ENCODE measurements at regions not wholly inside any gene's neighbourhood (a gene's known extent, or its start where the extent isn't known, plus 50 kb on each side); places are given as distances from the start of the nearest gene placed in this dataset.

DNA sequence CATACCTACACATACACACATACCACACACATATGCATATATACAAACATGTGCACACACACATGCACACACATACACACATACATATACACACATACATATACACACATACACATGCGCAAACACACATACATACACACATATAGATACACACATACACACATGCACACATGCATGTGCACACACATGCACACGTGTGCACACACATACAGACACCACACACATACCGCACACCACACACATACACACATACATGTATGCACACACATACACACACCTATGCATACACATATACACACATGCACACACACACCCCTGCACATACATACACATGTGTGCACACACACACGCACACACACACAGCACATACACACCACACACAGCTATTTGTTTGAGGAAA, 236.5 kb downstream of the WDR11 start:
- POLR2A ChIA-PET, result interaction anchor here (1.1 kb wide), 1 partner anchor 44 kb away, joined by 3 read pairs; no protein-coding TSS in a partner anchor
- DNase-seq (ENCODE audit: extremely low spot score), result no peak
- CTCF ChIA-PET, result no interaction called here
- TF ChIP-seq L3MBTL2 (conservative IDR thresholded peaks at IDR 0.05), result no peak
- no peak for TF ChIP-seq SP1 (IDR thresholded peaks at IDR 0.05)
- no peak for TF ChIP-seq SUZ12 (IDR thresholded peaks at IDR 0.05)
- no peak for TF ChIP-seq BHLHE40 (IDR thresholded peaks at IDR 0.05; ENCODE audit: borderline replicate concordance)
- TF ChIP-seq LEF1 (IDR thresholded peaks at IDR 0.05; ENCODE audit: borderline replicate concordance), result no peak
- TF ChIP-seq FOXK2 (IDR thresholded peaks at IDR 0.05), result no peak
- TF ChIP-seq NFRKB (IDR thresholded peaks at IDR 0.05), result no peak
- no peak for TF ChIP-seq ARNT (IDR thresholded peaks at IDR 0.05)

DNA sequence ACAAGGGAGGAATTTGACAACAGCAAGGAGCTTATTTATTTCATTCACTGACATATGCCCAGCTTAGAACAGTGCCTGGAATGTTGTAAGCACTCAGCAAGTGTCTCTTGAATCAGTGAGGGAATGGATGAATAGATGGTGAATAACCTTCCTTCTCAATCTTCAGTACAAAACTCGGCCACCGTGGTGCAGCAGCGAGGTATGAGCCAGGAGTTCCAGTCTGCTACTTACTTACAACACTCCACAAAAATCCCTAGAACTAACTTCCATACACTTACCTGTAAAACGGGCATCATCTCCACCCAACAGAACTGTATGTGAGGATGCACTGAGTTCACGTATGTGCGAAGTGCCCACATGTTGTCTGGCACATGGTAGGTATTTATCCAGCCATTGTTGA, 237.4 kb downstream of the WDR11 start:
- POLR2A ChIA-PET, result interaction anchor here (1.1 kb wide), 1 partner anchor 45 kb away, joined by 3 read pairs; no protein-coding TSS in a partner anchor
- TF ChIP-seq LEF1 (IDR thresholded peaks at IDR 0.05; ENCODE audit: borderline replicate concordance) (no peak), ZNF384 (IDR thresholded peaks at IDR 0.05) (no peak), FOXA1 (IDR thresholded peaks at IDR 0.05) (no peak), CTBP1 (IDR thresholded peaks at IDR 0.05; ENCODE audit: borderline replicate concordance) (no peak), PKNOX1 (IDR thresholded peaks at IDR 0.05) (no peak), SUZ12 (IDR thresholded peaks at IDR 0.05) (no peak), TARDBP (IDR thresholded peaks at IDR 0.05) (no peak)
- peak; percentile 53 for DNase-seq (ENCODE audit: extremely low spot score)
- CTCF ChIA-PET, result no interaction called here

GRCh38 chr10:121089434-121089833, 238.3 kb downstream of the WDR11 start:
- CTCF ChIA-PET, result no interaction called here
- no peak for DNase-seq (ENCODE audit: extremely low spot score)
- TF ChIP-seq LEF1 (IDR thresholded peaks at IDR 0.05; ENCODE audit: borderline replicate concordance) (no peak), FOXA1 (IDR thresholded peaks at IDR 0.05) (no peak), CTBP1 (IDR thresholded peaks at IDR 0.05; ENCODE audit: borderline replicate concordance) (no peak), NFRKB (IDR thresholded peaks at IDR 0.05) (no peak), PKNOX1 (IDR thresholded peaks at IDR 0.05) (no peak), BHLHE40 (IDR thresholded peaks at IDR 0.05; ENCODE audit: borderline replicate concordance) (no peak), ARNT (IDR thresholded peaks at IDR 0.05) (no peak), ZNF384 (IDR thresholded peaks at IDR 0.05) (no peak), SP1 (IDR thresholded peaks at IDR 0.05) (no peak), TARDBP (IDR thresholded peaks at IDR 0.05) (no peak), FOXM1 (IDR thresholded peaks at IDR 0.05; ENCODE audit: borderline replicate concordance) (no peak), HDGF (IDR thresholded peaks at IDR 0.05; ENCODE audit: borderline replicate concordance) (no peak), ELF4 (IDR thresholded peaks at IDR 0.05) (no peak), SUZ12 (IDR thresholded peaks at IDR 0.05) (no peak)
- POLR2A ChIA-PET, result no interaction called here

- DNase-seq (ENCODE audit: extremely low spot score), result no peak
- no peak for TF ChIP-seq ELF4 (IDR thresholded peaks at IDR 0.05)
- no peak for TF ChIP-seq BHLHE40 (IDR thresholded peaks at IDR 0.05; ENCODE audit: borderline replicate concordance)
- TF ChIP-seq FOXK2 (IDR thresholded peaks at IDR 0.05), result no peak
- no peak for TF ChIP-seq FOXM1 (IDR thresholded peaks at IDR 0.05; ENCODE audit: borderline replicate concordance)
- no peak for TF ChIP-seq NFRKB (IDR thresholded peaks at IDR 0.05)
- no peak for TF ChIP-seq TARDBP (IDR thresholded peaks at IDR 0.05)
- no peak for TF ChIP-seq ARNT (IDR thresholded peaks at IDR 0.05)
- CTCF ChIA-PET, result interaction anchor here (0.7 kb wide), 1 partner anchor 27 kb away, joined by 4 read pairs; no protein-coding TSS in a partner anchor
- POLR2A ChIA-PET, result no interaction called here
These were observed 241.0 kb downstream of the WDR11 start for GRCh38 chr10:121091961-121092719.

- ChIA-PET CTCF (interaction anchor here (0.7 kb wide), 1 partner anchor 28 kb away, joined by 4 read pairs; no protein-coding TSS in a partner anchor), POLR2A (no interaction called here)
- DNase-seq (ENCODE audit: extremely low spot score), result no peak
- TF ChIP-seq LEF1 (IDR thresholded peaks at IDR 0.05; ENCODE audit: borderline replicate concordance) (no peak), FOXK2 (IDR thresholded peaks at IDR 0.05) (no peak), PKNOX1 (IDR thresholded peaks at IDR 0.05) (no peak), FOXA1 (IDR thresholded peaks at IDR 0.05) (no peak)
These were observed 241.5 kb downstream of the WDR11 start for GRCh38 chr10:121092720-121093095.

GRCh38 chr10:121096617-121097431, 245.7 kb downstream of the WDR11 start:
- ChIA-PET CTCF (interaction anchor here (0.6 kb wide), 1 partner anchor 458 kb away, joined by 3 read pairs; no protein-coding TSS in a partner anchor), POLR2A (no interaction called here)
- 0 out of 2 replicates have a peak, but pooled peaks have one; percentile 13 for TF ChIP-seq L3MBTL2 (conservative IDR thresholded peaks at IDR 0.05)
- no peak for TF ChIP-seq TARDBP (IDR thresholded peaks at IDR 0.05)
- no peak for TF ChIP-seq PKNOX1 (IDR thresholded peaks at IDR 0.05)
- no peak for TF ChIP-seq FOXM1 (IDR thresholded peaks at IDR 0.05; ENCODE audit: borderline replicate concordance)
- DNase-seq (ENCODE audit: extremely low spot score), result peak; percentile 33

Measured in HEK293T (cell line).